ENCODE measurements at regions not wholly inside any gene's neighbourhood (a gene's known extent, or its start where the extent isn't known, plus 50 kb on each side); places are given as distances from the start of the nearest gene placed in this dataset.

DNA sequence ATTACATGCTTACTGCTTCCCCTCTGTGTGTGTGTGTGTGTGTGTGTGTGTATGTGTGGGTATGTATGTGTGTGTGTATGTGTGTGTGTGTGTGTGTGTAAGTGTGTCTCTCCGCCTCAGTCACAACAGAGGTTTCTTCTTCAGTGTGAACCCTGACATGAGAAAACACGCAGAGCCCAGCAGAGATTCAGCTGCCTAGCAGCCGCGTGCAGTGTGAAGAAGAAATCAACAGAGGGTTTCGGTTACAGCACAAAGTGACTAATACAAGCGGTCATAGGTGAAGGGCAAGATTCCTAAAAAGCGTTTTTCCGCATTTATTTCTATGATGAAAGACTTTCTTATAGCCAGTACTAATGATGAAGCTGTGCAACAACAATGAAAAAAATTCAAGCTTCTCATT, 55.3 kb upstream of the ZFP42 start:
- TF ChIP-seq GATA3 (IDR thresholded peaks at IDR 0.05; ENCODE audit: low read depth, low read length) (no peak), GATA2 (IDR thresholded peaks at IDR 0.05; ENCODE audit: low read depth, low read length) (no peak)
